ENCODE measurements at regions not wholly inside any gene's neighbourhood (a gene's known extent, or its start where the extent isn't known, plus 50 kb on each side); places are given as distances from the start of the nearest gene placed in this dataset.

- TF ChIP-seq TAF1 (IDR thresholded peaks at IDR 0.05; ENCODE audit: low read depth), result no peak
- no peak for TF ChIP-seq POLR2AphosphoS5 (IDR thresholded peaks at IDR 0.05)
- no peak for TF ChIP-seq MXI1 (conservative IDR thresholded peaks at IDR 0.05; ENCODE audit: poor library complexity, severe bottlenecking)
- no peak for TF ChIP-seq SMC3 (conservative IDR thresholded peaks at IDR 0.05; ENCODE audit: poor library complexity)
- TF ChIP-seq EP300 (conservative IDR thresholded peaks at IDR 0.05; ENCODE audit: poor library complexity, severe bottlenecking), result no peak
- TF ChIP-seq REST (IDR thresholded peaks at IDR 0.05; ENCODE audit: borderline replicate concordance), result no peak
- TF ChIP-seq CTCF (IDR thresholded peaks at IDR 0.05; ENCODE audit: poor library complexity, severe bottlenecking), result no peak
- H3K9ac ChIP-seq (ENCODE audit: low read length), result no peak overlapping the region
Measured at GRCh38 chr3:8191406-8191805, 310.2 kb upstream of the LMCD1 start.

GRCh38 chr3:8197384-8197783 is 304.2 kb upstream of the LMCD1 start:
- no peak overlapping the region for H2AFZ ChIP-seq (ENCODE audit: low read depth, low read length)
- TF ChIP-seq REST (IDR thresholded peaks at IDR 0.05; ENCODE audit: borderline replicate concordance) (no peak), EP300 (conservative IDR thresholded peaks at IDR 0.05; ENCODE audit: poor library complexity, severe bottlenecking) (no peak), EZH2 (IDR thresholded peaks at IDR 0.05; ENCODE audit: borderline replicate concordance, insufficient read depth, low read length, poor library complexity, severe bottlenecking) (no peak), TAF1 (IDR thresholded peaks at IDR 0.05; ENCODE audit: low read depth) (no peak), RAD21 (conservative IDR thresholded peaks at IDR 0.05) (no peak), CTCF (IDR thresholded peaks at IDR 0.05; ENCODE audit: poor library complexity, severe bottlenecking) (no peak), MXI1 (conservative IDR thresholded peaks at IDR 0.05; ENCODE audit: poor library complexity, severe bottlenecking) (no peak), POLR2AphosphoS5 (IDR thresholded peaks at IDR 0.05) (no peak), SMC3 (conservative IDR thresholded peaks at IDR 0.05; ENCODE audit: poor library complexity) (no peak)

More at GRCh38 chr3:8191406-8191805, 310.2 kb upstream of the LMCD1 start:
- Histone ChIP-seq H3K27ac (ENCODE audit: low read length) (no peak overlapping the region), H4K20me1 (ENCODE audit: insufficient read depth) (no peaks in the 10 kb centered on the region), H3K9me3 (ENCODE audit: low read length) (no peaks in the 10 kb centered on the region), H3K4me2 (ENCODE audit: low read length) (no peak overlapping the region), H3K79me2 (replicated peaks; ENCODE audit: insufficient read depth, low read length) (no peaks in the 10 kb centered on the region), H3K27me3 (ENCODE audit: insufficient read depth, low read depth, low read length) (no peaks in the 10 kb centered on the region), H3K4me3 (ENCODE audit: low read length) (no peak overlapping the region), H3K9me2 (ENCODE audit: insufficient read depth, low read length) (no peaks in the 10 kb centered on the region), H3K36me3 (ENCODE audit: insufficient read depth, low read length) (no peaks in the 10 kb centered on the region), H3F3A (ENCODE audit: insufficient read depth, low read length, poor library complexity, severe bottlenecking) (no peaks in the 10 kb centered on the region), H2AFZ (ENCODE audit: low read depth, low read length) (no peak overlapping the region)

More at GRCh38 chr3:8197384-8197783, 304.2 kb upstream of the LMCD1 start:
- Histone ChIP-seq H3K27ac (ENCODE audit: low read length) (no peak overlapping the region), H4K20me1 (ENCODE audit: insufficient read depth) (no peaks in the 10 kb centered on the region), H3K4me3 (ENCODE audit: low read length) (no peak overlapping the region), H3K36me3 (ENCODE audit: insufficient read depth, low read length) (no peaks in the 10 kb centered on the region), H3K9ac (ENCODE audit: low read length) (no peak overlapping the region), H3K27me3 (ENCODE audit: insufficient read depth, low read depth, low read length) (no peaks in the 10 kb centered on the region), H3K4me2 (ENCODE audit: low read length) (no peak overlapping the region), H3K79me2 (replicated peaks; ENCODE audit: insufficient read depth, low read length) (no peaks in the 10 kb centered on the region), H3K9me2 (ENCODE audit: insufficient read depth, low read length) (no peaks in the 10 kb centered on the region), H3K9me3 (ENCODE audit: low read length) (no peaks in the 10 kb centered on the region), H3F3A (ENCODE audit: insufficient read depth, low read length, poor library complexity, severe bottlenecking) (no peaks in the 10 kb centered on the region)
